ENCODE measurements at regions not wholly inside any gene's neighbourhood (a gene's known extent, or its start where the extent isn't known, plus 50 kb on each side); places are given as distances from the start of the nearest gene placed in this dataset.
"Not testable (repeated sequence)": the region's sequence is repeated elsewhere in the genome, so short reads cannot be mapped to it uniquely, and the experiment has no call there.

- DNase-seq (ENCODE audit: low spot score) = no peak
These were observed 588.3 kb upstream of the SEMA6D start for GRCh38 chr15:47129033-47129432.

GRCh38 chr15:47131450-47131849, 585.9 kb upstream of the SEMA6D start:
- not testable (repeated sequence) for DNase-seq (ENCODE audit: low spot score)

- no peak for DNase-seq (ENCODE audit: low spot score)
These were observed 582.0 kb upstream of the SEMA6D start for GRCh38 chr15:47135267-47135666.

- no peak for DNase-seq (ENCODE audit: low spot score)
These were observed 581.1 kb upstream of the SEMA6D start for GRCh38 chr15:47136236-47136635.

GRCh38 chr15:47139965-47140364, 577.3 kb upstream of the SEMA6D start:
- no peak for DNase-seq (ENCODE audit: low spot score)

- no peak for DNase-seq (ENCODE audit: low spot score)
These were observed 559.5 kb upstream of the SEMA6D start for GRCh38 chr15:47157827-47158226.

- no peak for DNase-seq (ENCODE audit: low spot score)
These were observed 558.7 kb upstream of the SEMA6D start for GRCh38 chr15:47158573-47158972.

- DNase-seq (ENCODE audit: low spot score) = no peak
These were observed 540.1 kb upstream of the SEMA6D start for GRCh38 chr15:47177177-47177576.

GRCh38 chr15:47179988-47180387, 537.3 kb upstream of the SEMA6D start:
- no peak for DNase-seq (ENCODE audit: low spot score)

GRCh38 chr15:47182818-47183217, 534.5 kb upstream of the SEMA6D start:
- DNase-seq (ENCODE audit: low spot score) = no peak

- peak; percentile 21 for DNase-seq (ENCODE audit: low spot score)
These were observed 533.0 kb upstream of the SEMA6D start for GRCh38 chr15:47184003-47184907.

GRCh38 chr15:47184908-47185801, 532.1 kb upstream of the SEMA6D start:
- DNase-seq (ENCODE audit: low spot score) = peak; percentile 8

- DNase-seq (ENCODE audit: low spot score) = no peak
These were observed 531.2 kb upstream of the SEMA6D start for GRCh38 chr15:47186075-47186474.

GRCh38 chr15:47188758-47189507, 528.4 kb upstream of the SEMA6D start:
- no peak for DNase-seq (ENCODE audit: low spot score)

GRCh38 chr15:47194718-47195117, 522.6 kb upstream of the SEMA6D start:
- peak; percentile 8 for DNase-seq (ENCODE audit: low spot score)

- peak; percentile 47 for DNase-seq (ENCODE audit: low spot score)
These were observed 521.3 kb upstream of the SEMA6D start for GRCh38 chr15:47196048-47196447.

- no peak for DNase-seq (ENCODE audit: low spot score)
These were observed 513.3 kb upstream of the SEMA6D start for GRCh38 chr15:47203993-47204392.

- DNase-seq (ENCODE audit: low spot score) = no peak
These were observed 510.8 kb upstream of the SEMA6D start for GRCh38 chr15:47206358-47206978.

- no peak for DNase-seq (ENCODE audit: low spot score)
These were observed 507.7 kb upstream of the SEMA6D start for GRCh38 chr15:47209591-47209990.

- DNase-seq (ENCODE audit: low spot score) = no peak
These were observed 504.9 kb upstream of the SEMA6D start for GRCh38 chr15:47212222-47213010.

- no peak for DNase-seq (ENCODE audit: low spot score)
These were observed 503.4 kb upstream of the SEMA6D start for GRCh38 chr15:47213883-47214282.
